HepG2 (cell line): ENCODE measurements at regions not wholly inside any gene's neighbourhood (a gene's known extent, or its start where the extent isn't known, plus 50 kb on each side); places are given as distances from the start of the nearest gene placed in this dataset.

Experiments
- PHF21A ChIP-seq: sonication (generic); formaldehyde crosslinking; IDR thresholded peaks from 2 replicates; pipeline ENCODE4 v1.5.0; 2020; ENCODE audit warnings: mild to moderate bottlenecking, missing genetic modification reagents
- ZNF501 ChIP-seq: sonication (generic); formaldehyde crosslinking; IDR thresholded peaks from 2 replicates; pipeline ENCODE4 v1.5.1; 2020; ENCODE audit warnings: mild to moderate bottlenecking, moderate library complexity, missing genetic modification reagents
- TF ChIP-seq, protein P1 (sequence below): sonication (generic); formaldehyde crosslinking; IDR thresholded peaks from 2 replicates; pipeline ENCODE4 v1.5.0; 2020; ENCODE audit warnings: mild to moderate bottlenecking, missing genetic modification reagents, moderate library complexity
- TF ChIP-seq, protein P2 (sequence below): sonication (generic); formaldehyde crosslinking; IDR thresholded peaks from 2 replicates; pipeline ENCODE4 v1.4.0; 2020; ENCODE audit warnings: missing genetic modification reagents, mild to moderate bottlenecking, borderline replicate concordance

DNA sequence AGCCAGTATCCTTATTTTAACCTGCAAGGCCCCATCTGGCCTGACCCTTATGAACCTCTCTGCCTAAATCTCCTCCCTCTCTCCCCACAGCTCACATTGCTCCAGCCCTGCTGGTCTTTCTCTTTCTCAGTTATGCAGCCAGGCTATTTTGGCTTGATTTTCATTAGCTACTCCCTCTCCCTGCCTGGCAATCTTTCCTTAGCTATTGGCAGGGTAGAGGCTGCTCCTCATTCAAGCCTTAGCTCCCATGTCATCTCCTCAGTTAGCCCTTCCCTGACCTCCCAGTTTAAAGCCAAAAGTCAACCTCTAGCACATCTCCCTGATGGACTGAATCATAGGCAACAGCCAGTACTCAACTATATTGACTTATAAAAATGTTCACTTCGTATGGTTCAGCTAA, 214.4 kb upstream of the CELF2 start:
- TF ChIP-seq ZNF501 (CRISPR knock-in tag): no peak
- TF ChIP-seq, protein P1, sequence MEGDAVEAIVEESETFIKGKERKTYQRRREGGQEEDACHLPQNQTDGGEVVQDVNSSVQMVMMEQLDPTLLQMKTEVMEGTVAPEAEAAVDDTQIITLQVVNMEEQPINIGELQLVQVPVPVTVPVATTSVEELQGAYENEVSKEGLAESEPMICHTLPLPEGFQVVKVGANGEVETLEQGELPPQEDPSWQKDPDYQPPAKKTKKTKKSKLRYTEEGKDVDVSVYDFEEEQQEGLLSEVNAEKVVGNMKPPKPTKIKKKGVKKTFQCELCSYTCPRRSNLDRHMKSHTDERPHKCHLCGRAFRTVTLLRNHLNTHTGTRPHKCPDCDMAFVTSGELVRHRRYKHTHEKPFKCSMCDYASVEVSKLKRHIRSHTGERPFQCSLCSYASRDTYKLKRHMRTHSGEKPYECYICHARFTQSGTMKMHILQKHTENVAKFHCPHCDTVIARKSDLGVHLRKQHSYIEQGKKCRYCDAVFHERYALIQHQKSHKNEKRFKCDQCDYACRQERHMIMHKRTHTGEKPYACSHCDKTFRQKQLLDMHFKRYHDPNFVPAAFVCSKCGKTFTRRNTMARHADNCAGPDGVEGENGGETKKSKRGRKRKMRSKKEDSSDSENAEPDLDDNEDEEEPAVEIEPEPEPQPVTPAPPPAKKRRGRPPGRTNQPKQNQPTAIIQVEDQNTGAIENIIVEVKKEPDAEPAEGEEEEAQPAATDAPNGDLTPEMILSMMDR (CRISPR knock-in tag): no peak
- TF ChIP-seq, protein P2, sequence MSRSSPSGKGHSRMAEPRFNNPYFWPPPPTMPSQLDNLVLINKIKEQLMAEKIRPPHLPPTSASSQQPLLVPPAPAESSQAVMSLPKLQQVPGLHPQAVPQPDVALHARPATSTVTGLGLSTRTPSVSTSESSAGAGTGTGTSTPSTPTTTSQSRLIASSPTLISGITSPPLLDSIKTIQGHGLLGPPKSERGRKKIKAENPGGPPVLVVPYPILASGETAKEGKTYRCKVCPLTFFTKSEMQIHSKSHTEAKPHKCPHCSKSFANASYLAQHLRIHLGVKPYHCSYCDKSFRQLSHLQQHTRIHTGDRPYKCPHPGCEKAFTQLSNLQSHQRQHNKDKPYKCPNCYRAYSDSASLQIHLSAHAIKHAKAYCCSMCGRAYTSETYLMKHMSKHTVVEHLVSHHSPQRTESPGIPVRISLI (CRISPR knock-in tag): no peak
- TF ChIP-seq PHF21A: no peak
